ENCODE measurements at regions not wholly inside any gene's neighbourhood (a gene's known extent, or its start where the extent isn't known, plus 50 kb on each side); places are given as distances from the start of the nearest gene placed in this dataset.

DNA sequence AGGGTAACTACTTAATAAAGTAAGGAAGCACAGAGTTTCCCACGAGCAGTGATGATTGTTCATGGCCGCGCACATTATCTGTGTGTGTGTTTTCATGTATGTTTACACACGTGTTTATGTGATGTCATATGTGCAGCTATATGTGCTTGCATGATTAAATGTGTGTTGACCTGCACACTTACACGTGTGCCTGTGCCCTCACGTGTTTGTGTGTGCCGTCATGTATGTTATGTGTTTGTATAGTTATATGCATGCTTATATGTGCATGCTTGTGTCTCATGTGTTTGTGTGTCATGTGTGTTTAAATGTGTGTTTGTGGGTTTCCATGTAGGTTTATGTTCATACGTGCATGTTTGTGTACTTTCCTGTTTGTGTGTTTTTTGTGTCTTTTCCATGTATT lies 782.3 kb downstream of the GALR1 start:
- TF ChIP-seq CSDC2 (CRISPR knock-in tag; IDR thresholded peaks at IDR 0.05) (no peak), GLIS3 (CRISPR knock-in tag; IDR thresholded peaks at IDR 0.05) (no peak), TCF4 (CRISPR knock-in tag; IDR thresholded peaks at IDR 0.05; ENCODE audit: borderline replicate concordance) (no peak), OSR1 (CRISPR knock-in tag; IDR thresholded peaks at IDR 0.05) (no peak), ISL1 (CRISPR knock-in tag; IDR thresholded peaks at IDR 0.05) (no peak), BACH2 (CRISPR knock-in tag; IDR thresholded peaks at IDR 0.05; ENCODE audit: borderline replicate concordance) (no peak), ZNF565 (CRISPR knock-in tag; conservative IDR thresholded peaks at IDR 0.05; ENCODE audit: low read depth) (no peak), RARB (CRISPR knock-in tag; IDR thresholded peaks at IDR 0.05) (no peak), PPARA (CRISPR knock-in tag; IDR thresholded peaks at IDR 0.05; ENCODE audit: borderline replicate concordance) (no peak), ARNTL (CRISPR knock-in tag; IDR thresholded peaks at IDR 0.05; ENCODE audit: borderline replicate concordance, low read depth) (no peak), ZFP30 (CRISPR knock-in tag; IDR thresholded peaks at IDR 0.05) (no peak), ESRRG (CRISPR knock-in tag; IDR thresholded peaks at IDR 0.05) (no peak), ZFP3 (CRISPR knock-in tag; IDR thresholded peaks at IDR 0.05) (no peak), ZNF8 (CRISPR knock-in tag; IDR thresholded peaks at IDR 0.05) (no peak)
- TF ChIP-seq, protein P1, sequence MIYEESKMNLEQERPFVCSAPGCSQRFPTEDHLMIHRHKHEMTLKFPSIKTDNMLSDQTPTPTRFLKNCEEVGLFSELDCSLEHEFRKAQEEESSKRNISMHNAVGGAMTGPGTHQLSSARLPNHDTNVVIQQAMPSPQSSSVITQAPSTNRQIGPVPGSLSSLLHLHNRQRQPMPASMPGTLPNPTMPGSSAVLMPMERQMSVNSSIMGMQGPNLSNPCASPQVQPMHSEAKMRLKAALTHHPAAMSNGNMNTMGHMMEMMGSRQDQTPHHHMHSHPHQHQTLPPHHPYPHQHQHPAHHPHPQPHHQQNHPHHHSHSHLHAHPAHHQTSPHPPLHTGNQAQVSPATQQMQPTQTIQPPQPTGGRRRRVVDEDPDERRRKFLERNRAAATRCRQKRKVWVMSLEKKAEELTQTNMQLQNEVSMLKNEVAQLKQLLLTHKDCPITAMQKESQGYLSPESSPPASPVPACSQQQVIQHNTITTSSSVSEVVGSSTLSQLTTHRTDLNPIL (CRISPR knock-in tag; IDR thresholded peaks at IDR 0.05; ENCODE audit: low read depth) = no peak
- TF ChIP-seq, protein P2, sequence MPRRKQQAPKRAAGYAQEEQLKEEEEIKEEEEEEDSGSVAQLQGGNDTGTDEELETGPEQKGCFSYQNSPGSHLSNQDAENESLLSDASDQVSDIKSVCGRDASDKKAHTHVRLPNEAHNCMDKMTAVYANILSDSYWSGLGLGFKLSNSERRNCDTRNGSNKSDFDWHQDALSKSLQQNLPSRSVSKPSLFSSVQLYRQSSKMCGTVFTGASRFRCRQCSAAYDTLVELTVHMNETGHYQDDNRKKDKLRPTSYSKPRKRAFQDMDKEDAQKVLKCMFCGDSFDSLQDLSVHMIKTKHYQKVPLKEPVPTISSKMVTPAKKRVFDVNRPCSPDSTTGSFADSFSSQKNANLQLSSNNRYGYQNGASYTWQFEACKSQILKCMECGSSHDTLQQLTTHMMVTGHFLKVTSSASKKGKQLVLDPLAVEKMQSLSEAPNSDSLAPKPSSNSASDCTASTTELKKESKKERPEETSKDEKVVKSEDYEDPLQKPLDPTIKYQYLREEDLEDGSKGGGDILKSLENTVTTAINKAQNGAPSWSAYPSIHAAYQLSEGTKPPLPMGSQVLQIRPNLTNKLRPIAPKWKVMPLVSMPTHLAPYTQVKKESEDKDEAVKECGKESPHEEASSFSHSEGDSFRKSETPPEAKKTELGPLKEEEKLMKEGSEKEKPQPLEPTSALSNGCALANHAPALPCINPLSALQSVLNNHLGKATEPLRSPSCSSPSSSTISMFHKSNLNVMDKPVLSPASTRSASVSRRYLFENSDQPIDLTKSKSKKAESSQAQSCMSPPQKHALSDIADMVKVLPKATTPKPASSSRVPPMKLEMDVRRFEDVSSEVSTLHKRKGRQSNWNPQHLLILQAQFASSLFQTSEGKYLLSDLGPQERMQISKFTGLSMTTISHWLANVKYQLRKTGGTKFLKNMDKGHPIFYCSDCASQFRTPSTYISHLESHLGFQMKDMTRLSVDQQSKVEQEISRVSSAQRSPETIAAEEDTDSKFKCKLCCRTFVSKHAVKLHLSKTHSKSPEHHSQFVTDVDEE (CRISPR knock-in tag; IDR thresholded peaks at IDR 0.05) = no peak
- TF ChIP-seq, protein P3, sequence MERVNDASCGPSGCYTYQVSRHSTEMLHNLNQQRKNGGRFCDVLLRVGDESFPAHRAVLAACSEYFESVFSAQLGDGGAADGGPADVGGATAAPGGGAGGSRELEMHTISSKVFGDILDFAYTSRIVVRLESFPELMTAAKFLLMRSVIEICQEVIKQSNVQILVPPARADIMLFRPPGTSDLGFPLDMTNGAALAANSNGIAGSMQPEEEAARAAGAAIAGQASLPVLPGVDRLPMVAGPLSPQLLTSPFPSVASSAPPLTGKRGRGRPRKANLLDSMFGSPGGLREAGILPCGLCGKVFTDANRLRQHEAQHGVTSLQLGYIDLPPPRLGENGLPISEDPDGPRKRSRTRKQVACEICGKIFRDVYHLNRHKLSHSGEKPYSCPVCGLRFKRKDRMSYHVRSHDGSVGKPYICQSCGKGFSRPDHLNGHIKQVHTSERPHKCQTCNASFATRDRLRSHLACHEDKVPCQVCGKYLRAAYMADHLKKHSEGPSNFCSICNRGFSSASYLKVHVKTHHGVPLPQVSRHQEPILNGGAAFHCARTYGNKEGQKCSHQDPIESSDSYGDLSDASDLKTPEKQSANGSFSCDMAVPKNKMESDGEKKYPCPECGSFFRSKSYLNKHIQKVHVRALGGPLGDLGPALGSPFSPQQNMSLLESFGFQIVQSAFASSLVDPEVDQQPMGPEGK (CRISPR knock-in tag; IDR thresholded peaks at IDR 0.05; ENCODE audit: borderline replicate concordance) = no peak
- TF ChIP-seq, protein P4, sequence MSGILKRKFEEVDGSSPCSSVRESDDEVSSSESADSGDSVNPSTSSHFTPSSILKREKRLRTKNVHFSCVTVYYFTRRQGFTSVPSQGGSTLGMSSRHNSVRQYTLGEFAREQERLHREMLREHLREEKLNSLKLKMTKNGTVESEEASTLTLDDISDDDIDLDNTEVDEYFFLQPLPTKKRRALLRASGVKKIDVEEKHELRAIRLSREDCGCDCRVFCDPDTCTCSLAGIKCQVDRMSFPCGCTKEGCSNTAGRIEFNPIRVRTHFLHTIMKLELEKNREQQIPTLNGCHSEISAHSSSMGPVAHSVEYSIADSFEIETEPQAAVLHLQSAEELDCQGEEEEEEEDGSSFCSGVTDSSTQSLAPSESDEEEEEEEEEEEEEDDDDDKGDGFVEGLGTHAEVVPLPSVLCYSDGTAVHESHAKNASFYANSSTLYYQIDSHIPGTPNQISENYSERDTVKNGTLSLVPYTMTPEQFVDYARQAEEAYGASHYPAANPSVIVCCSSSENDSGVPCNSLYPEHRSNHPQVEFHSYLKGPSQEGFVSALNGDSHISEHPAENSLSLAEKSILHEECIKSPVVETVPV (CRISPR knock-in tag; IDR thresholded peaks at IDR 0.05) = no peak
- no peak for ATAC-seq

DNA sequence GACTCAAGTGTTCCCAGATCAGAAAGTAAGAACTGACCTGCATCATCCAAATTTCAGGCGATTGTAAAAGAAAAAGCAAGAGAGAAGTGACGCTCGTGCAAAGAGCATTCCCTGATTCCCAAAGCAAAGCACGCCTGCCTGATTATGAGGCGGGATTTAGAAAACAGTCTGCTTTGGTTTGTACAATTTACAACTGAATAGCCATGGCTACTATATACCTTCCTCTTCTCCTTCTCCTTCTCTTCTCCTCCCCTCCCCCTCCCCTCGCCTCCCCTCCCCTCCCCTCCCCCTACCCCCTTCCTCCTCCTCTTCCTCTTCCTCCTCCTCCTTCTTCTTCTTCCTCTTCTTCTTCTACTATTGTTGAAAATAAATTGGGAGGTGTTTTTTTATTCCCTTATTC lies 782.9 kb downstream of the GALR1 start:
- TF ChIP-seq, protein P1 (CRISPR knock-in tag; IDR thresholded peaks at IDR 0.05; ENCODE audit: low read depth) = no peak
- no peak for TF ChIP-seq ZC3H10 (CRISPR knock-in tag; IDR thresholded peaks at IDR 0.05)
- TF ChIP-seq ZNF8 (CRISPR knock-in tag; IDR thresholded peaks at IDR 0.05) = no peak
- no peak for TF ChIP-seq TOX (CRISPR knock-in tag; IDR thresholded peaks at IDR 0.05; ENCODE audit: borderline replicate concordance)
- TF ChIP-seq, protein P2 (CRISPR knock-in tag; IDR thresholded peaks at IDR 0.05) = no peak
- no peak for TF ChIP-seq GLIS3 (CRISPR knock-in tag; IDR thresholded peaks at IDR 0.05)
- no peak for TF ChIP-seq ZNF565 (CRISPR knock-in tag; conservative IDR thresholded peaks at IDR 0.05; ENCODE audit: low read depth)
- TF ChIP-seq ZFP3 (CRISPR knock-in tag; IDR thresholded peaks at IDR 0.05) = no peak
- no peak for TF ChIP-seq ISL1 (CRISPR knock-in tag; IDR thresholded peaks at IDR 0.05)
- no peak for TF ChIP-seq ARNTL (CRISPR knock-in tag; IDR thresholded peaks at IDR 0.05; ENCODE audit: borderline replicate concordance, low read depth)
- TF ChIP-seq TCF4 (CRISPR knock-in tag; IDR thresholded peaks at IDR 0.05; ENCODE audit: borderline replicate concordance) = no peak
- TF ChIP-seq, protein P4 (CRISPR knock-in tag; IDR thresholded peaks at IDR 0.05) = no peak
- TF ChIP-seq, protein P3 (CRISPR knock-in tag; IDR thresholded peaks at IDR 0.05; ENCODE audit: borderline replicate concordance) = no peak
- no peak for ATAC-seq
